GM12878 (cell line): ENCODE measurements at regions not wholly inside any gene's neighbourhood (a gene's known extent, or its start where the extent isn't known, plus 50 kb on each side); places are given as distances from the start of the nearest gene placed in this dataset.

Experiments
- ATAC-seq: fragments of 200-7000 bp; cut with Tn5 transposase; 3 replicates; pipeline ENCODE4 v1.9.1; 2020; ENCODE audit warnings: mild to moderate bottlenecking, moderate library complexity
- BruUV-seq: library from RNA; stranded (reverse); fragments of 400-500 nt; replicated peaks from 2 replicates; lab custom pipeline; 2021; lab: Mats Ljungman, UMichigan
- CTCF ChIA-PET: fragments of 300-600 bp; sonication (Branson Sonifier 250); formaldehyde crosslinking; extraction: SDS; loops from one replicate; lab custom pipeline; 2021; ENCODE audit warnings: inconsistent platforms; lab: Yijun Ruan, JAX
- POLR2A ChIA-PET: fragments of 350-600 bp; formaldehyde crosslinking; extraction: SDS; loops from one replicate; lab custom pipeline; 2021; ENCODE audit warnings: inconsistent platforms; lab: Charles Lee
- RAD21 ChIA-PET: fragments of 300-600 bp; sonication (Branson Sonifier 250); formaldehyde crosslinking; loops from one replicate; lab custom pipeline; 2023; ENCODE audit warnings: antibody characterized with exemption; ENCODE audit not compliant: unreplicated experiment; lab: Charles Lee
- SMC1A ChIA-PET: fragments of 300-600 bp; sonication (Branson Sonifier 250); formaldehyde crosslinking; loops from one replicate; lab custom pipeline; 2023; ENCODE audit not compliant: unreplicated experiment, uncharacterized antibody; lab: Charles Lee
- DNase-seq: peaks from one replicate; pipeline ENCODE4 v3.0.0-alpha.2; 2011; ENCODE audit warnings: low read depth, low spot score
- FAIRE-seq: peaks from 3 replicates; lab custom pipeline; 2011; peaks lifted over from hg19 to GRCh38; lab: Jason Lieb, UNC
- H2AFZ ChIP-seq: 2 replicates; pipeline ENCODE4 v1.6.0; 2011; ENCODE audit warnings: low read depth, low read length, control low read depth; ENCODE audit not compliant: control insufficient read depth
- H3K27ac ChIP-seq: 2 replicates; pipeline ENCODE4 v1.5.1; 2011; ENCODE audit warnings: control low read depth; ENCODE audit not compliant: control insufficient read depth, insufficient read depth
- H3K27me3 ChIP-seq, 2 experiments: replicated peaks in 1 of 2; 2 replicates each; pipeline versions ENCODE4 v1.6.0 to v1.6.1; 2011; ENCODE audit warnings: low read length in 1 of 2; ENCODE audit not compliant: control insufficient read depth in 2 of 2, insufficient read depth in 2 of 2
- H3K36me3 ChIP-seq, 2 experiments: 2 replicates each; pipeline ENCODE4 v1.5.1; 2011; ENCODE audit warnings: low read length in 1 of 2; ENCODE audit not compliant: control insufficient read depth in 2 of 2, insufficient read depth in 2 of 2
- H3K4me1 ChIP-seq: 2 replicates; pipeline ENCODE4 v1.6.1; 2011; ENCODE audit warnings: mild to moderate bottlenecking, low read length, moderate library complexity, mixed read lengths; ENCODE audit not compliant: control insufficient read depth, insufficient read depth
- H3K4me2 ChIP-seq: 2 replicates; pipeline ENCODE4 v1.6.0; 2011; ENCODE audit warnings: control low read depth; ENCODE audit not compliant: control insufficient read depth, insufficient read depth
- H3K4me3 ChIP-seq: fragments of 200-600 bp; sonication (generic); 2 replicates; pipeline ENCODE4 v1.5.1; 2016
- H3K79me2 ChIP-seq: 2 replicates; pipeline ENCODE4 v1.6.0; 2011; ENCODE audit warnings: low read length; ENCODE audit not compliant: control insufficient read depth, insufficient read depth
- H3K9ac ChIP-seq: 2 replicates; pipeline ENCODE4 v1.8.0; 2011; ENCODE audit warnings: low read length, control low read depth, mixed read lengths; ENCODE audit not compliant: control insufficient read depth, insufficient read depth
- H3K9me3 ChIP-seq: replicated peaks from 3 replicates; pipeline ENCODE4 v1.5.1; 2011; ENCODE audit warnings: mild to moderate bottlenecking, low read length; ENCODE audit not compliant: control insufficient read depth, insufficient read depth
- H4K20me1 ChIP-seq: 2 replicates; pipeline ENCODE4 v1.6.0; 2011; ENCODE audit not compliant: control insufficient read depth, insufficient read depth
- IRF4 ChIP-seq: IDR thresholded peaks from 2 replicates; pipeline ENCODE4 v1.6.1; 2011; ENCODE audit warnings: low read depth, low read length
- JUND ChIP-seq: IDR thresholded peaks from 2 replicates; pipeline ENCODE4 v1.6.1; 2012; ENCODE audit warnings: low read depth, mild to moderate bottlenecking, low read length, improper control_type of control experiment, moderate library complexity
- LARP7 ChIP-seq: fragments of 450-650 bp; IDR thresholded peaks from 2 replicates; pipeline ENCODE4 v1.6.1; 2017; ENCODE audit warnings: mild to moderate bottlenecking
- YBX1 ChIP-seq: fragments of 450-650 bp; IDR thresholded peaks from 2 replicates; pipeline ENCODE4 v1.6.1; 2016; ENCODE audit warnings: antibody characterized with exemption
- WGBS: methylation state at CpG from one replicate; pipeline ENCODE4 v1.1.6; 2016; ENCODE audit warnings: low lambda C conversion rate; ENCODE audit not compliant: insufficient replicate concordance, insufficient coverage; ENCODE audit errors: missing lambda C conversion rate; 5-methylcytosine and 5-hydroxymethylcytosine counted together
- in situ Hi-C: fragments of 300-500 bp; cut with MboI; formaldehyde crosslinking; loops from 9 replicates; pipeline ENCODE4 v1.14.3; 2018; ENCODE audit warnings: mixed read lengths
- intact Hi-C: fragments of 100-400 bp; cut with micrococcal nuclease; formaldehyde crosslinking; loops from one replicate; pipeline ENCODE4 v1.14.2; 2022; ENCODE audit not compliant: unreplicated experiment
- TF ChIP-seq, protein P1 (sequence below): IDR thresholded peaks from 2 replicates; pipeline ENCODE4 v1.6.1; 2012; ENCODE audit warnings: low read depth, low read length, improper control_type of control experiment

DNA sequence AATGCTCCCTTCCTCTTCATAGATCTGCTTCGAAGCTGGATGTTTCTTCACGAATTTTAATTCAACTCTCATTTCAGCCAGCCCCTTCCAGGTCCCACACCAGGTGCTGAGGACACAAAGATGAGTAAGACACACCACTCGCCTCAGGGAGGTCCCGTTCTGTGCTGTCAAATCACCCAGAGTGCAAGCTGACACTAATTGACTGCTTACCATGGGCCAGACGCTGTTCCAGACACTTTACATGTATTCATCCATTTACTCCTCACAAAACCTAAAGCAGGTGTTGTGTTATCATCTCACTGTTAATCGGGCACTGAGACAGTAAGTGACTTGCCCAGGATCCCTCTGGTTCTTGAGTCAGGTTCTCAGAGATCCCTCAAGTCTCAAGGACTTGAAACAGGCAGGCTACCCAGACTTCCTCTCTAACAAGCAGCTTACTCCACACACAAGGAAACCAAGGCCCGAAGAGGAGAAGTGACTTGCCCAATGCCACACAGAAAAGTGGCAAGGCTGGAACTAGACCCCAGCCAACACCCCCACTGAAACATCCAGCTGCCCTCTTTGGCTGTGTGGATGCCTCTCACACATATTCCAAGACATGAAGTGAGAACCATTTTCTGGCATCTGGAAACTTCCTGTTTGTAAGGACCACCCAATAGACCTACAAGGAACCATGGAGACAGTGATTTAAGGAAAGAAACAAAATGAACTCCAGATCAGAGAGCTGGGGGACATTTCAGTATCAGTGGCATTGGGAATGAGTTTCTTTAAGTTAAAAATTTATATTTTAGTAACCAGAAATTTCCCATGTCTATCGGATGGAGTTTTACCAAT lies 174.5 kb downstream of the CDC5L start (continued):
- no peak for TF ChIP-seq JUND

DNA sequence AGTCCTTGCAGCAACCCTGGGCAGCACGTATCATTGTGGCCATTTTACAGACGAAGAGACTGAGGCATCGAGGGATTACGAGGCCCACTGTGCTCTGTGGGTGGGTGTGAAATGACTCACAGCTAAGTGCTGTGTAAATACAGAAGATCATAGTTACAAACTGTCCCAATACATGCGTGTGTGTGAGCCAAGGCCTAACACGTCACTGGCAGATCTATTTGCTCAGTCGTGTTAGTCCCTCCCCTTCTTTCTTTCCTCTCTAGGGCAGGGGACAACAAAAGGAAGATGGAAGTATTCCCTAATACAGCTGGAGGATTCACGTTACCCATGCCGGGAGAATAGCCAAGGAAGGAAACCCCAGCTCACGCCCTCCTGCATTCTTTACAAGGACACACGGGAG lies 175.9 kb downstream of the CDC5L start:
- H3K4me2 ChIP-seq = no peak overlapping the region
- peaks cover under 1 to 5% of the 10 kb centered on the region in 2 experiments; a peak in 2 of 4 replicates for H3K27me3 ChIP-seq
- FAIRE-seq = no peak
- no peaks in the 10 kb centered on the region for H3K79me2 ChIP-seq
- H3K4me3 ChIP-seq = no peak overlapping the region
- no peak for DNase-seq
- no peak overlapping the region for H3K9ac ChIP-seq
- no peak overlapping the region for H3K27ac ChIP-seq
- ChIA-PET SMC1A (no interaction called here), RAD21 (no interaction called here), POLR2A (no interaction called here), CTCF (interaction anchor here (1.2 kb wide), 1 partner anchor 88 kb away, joined by 3 read pairs; no protein-coding TSS in a partner anchor)
- intact Hi-C loops (no loop called here), in situ Hi-C loops (no loop called here)
- peaks cover 6% of the 10 kb centered on the region; the same call in 1 of the 2 replicates for H3K4me1 ChIP-seq
- ATAC-seq = peak; percentile 39; the same call in 2 of the 3 replicates
- no peaks in the 10 kb centered on the region; the same call in 1 of the 2 replicates for H4K20me1 ChIP-seq
- H3K36me3 ChIP-seq = no peaks in the 10 kb centered on the region
- TF ChIP-seq YBX1 (no peak), IRF4 (no peak), LARP7 (no peak)
- TF ChIP-seq, protein P1, sequence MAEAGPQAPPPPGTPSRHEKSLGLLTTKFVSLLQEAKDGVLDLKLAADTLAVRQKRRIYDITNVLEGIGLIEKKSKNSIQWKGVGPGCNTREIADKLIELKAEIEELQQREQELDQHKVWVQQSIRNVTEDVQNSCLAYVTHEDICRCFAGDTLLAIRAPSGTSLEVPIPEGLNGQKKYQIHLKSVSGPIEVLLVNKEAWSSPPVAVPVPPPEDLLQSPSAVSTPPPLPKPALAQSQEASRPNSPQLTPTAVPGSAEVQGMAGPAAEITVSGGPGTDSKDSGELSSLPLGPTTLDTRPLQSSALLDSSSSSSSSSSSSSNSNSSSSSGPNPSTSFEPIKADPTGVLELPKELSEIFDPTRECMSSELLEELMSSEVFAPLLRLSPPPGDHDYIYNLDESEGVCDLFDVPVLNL = no peak
- H2AFZ ChIP-seq = no peak overlapping the region
- H3K9me3 ChIP-seq = no peaks in the 10 kb centered on the region
- 21% methylated on average over 11 of the region's 11 CpGs for WGBS
- no TSS peak for BruUV-seq
